UCSD-AML1 (cell line): ENCODE measurements at regions not wholly inside any gene's neighbourhood (a gene's known extent, or its start where the extent isn't known, plus 50 kb on each side); places are given as distances from the start of the nearest gene placed in this dataset.
"Not testable (repeated sequence)": the region's sequence is repeated elsewhere in the genome, so short reads cannot be mapped to it uniquely, and the experiment has no call there.

Source experiments
- DNase-seq: peaks from one replicate; lab custom pipeline; 2025; ENCODE audit not compliant: unreplicated experiment; lab: John Stamatoyannopoulos, UW

DNA sequence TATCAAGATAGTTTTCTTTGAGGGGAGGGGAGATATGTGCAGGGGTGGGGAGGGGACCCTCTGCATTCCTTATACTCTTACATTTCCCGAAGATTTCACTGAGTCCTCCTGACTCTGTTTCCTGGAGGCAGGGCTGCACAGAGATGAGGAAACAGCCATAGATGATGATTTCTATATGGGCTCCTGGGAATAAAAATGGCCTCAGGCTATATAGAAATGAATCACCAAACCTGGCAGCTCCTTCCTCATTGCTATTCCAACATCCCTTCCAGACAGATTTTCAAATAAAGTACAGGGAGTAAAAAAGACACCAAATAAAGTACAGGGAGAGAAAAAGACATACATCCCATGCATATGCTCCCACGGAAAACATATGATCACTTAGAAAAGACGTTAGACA, 474.8 kb upstream of the RAB6C start:
- DNase-seq = no peak

DNA sequence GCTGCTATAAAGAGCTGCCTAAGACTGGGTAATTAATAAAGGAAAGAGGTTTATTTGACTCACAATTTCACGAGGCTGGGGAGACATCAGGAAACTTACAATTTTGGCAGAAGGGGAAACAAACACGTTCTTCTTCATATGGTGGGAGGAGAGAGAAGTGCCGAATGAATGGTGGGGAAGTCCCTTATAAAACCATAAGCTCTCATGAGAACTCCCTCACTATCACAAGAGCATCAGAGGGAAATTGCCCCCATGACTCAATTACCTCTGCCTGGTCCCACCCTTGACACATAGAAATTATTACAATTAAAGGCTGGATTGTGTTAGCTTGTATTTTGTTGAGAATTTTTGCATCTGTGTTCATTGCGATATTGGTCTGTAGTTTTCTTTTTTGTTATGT, 460.5 kb upstream of the RAB6C start:
- no peak for DNase-seq

DNA sequence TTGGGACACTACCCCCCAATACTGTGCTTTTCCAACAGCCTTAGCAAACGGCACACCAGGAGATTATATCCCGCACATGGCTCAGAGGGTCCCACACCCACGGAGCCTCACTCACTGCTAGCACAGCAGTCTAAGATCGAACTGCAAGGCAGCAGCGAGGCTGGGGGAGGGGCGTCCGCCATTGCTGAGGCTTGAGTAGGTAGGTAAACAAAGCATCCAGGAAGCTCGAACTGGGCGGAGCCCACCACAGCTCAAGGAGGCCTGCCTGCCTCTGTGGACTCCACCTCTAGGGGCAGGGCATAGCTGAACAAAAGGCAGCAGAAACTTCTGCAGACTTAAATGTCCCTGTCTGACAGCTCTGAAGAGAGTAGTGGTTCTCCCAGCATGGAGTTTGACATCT, 447.3 kb upstream of the RAB6C start:
- DNase-seq = not testable (repeated sequence)

DNA sequence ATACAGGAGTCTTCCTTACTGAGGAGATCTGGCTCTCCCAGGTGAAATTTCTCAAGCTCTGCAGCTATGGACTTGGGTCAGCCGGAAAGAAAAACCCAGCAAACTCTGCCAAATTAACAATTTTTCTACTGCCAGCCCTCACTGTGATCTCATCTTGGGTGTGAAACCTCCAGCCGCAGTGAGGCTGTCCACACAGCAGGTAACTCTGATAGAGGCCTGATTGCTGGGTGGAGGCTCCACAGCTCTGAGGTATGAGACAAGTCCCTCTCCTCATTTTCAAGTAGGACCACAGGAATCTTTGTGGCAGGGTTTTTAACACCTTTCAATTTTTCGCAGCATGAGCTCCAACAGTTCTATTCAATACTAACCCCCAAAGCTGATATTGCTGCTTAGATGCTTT, 430.6 kb upstream of the RAB6C start:
- DNase-seq = no peak

DNA sequence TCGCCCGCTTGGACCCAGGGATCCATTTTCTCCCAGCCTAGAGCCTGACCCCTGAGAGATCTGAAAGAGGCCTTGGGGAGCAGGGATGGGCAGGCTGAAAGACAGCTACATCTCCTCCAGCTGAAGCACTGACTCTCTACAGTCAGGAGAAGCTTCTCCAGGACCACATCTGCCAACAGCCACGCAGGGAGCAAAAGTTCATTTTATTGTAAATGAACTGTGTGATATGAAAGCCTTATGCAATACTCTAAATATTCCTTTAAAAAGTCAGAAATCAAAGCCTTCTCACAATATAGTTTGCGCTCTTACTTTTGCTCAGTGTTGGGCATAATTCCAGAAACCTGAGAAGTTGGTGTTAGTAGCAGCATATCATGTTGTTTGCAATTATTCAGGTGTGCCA, 428.9 kb upstream of the RAB6C start:
- no peak for DNase-seq

DNA sequence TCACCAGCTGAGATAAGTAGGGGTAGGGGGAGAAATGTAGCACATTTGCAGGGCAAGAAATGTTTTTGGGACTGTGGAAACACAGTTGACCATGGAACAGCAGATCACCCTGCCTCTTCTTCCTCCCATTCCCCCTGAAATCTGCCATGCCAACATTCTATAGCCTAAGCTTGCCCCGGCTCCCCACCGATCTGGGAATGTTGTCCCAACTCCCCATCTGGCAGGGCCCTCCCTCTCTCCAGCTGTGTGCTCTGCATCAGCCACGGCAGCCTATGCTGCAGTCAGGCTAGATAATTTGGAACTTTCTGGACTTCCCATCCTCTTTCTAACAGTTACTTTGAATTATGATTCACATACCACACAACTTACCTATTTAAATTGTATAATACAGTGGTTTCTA, 425.1 kb upstream of the RAB6C start:
- no peak for DNase-seq

DNA sequence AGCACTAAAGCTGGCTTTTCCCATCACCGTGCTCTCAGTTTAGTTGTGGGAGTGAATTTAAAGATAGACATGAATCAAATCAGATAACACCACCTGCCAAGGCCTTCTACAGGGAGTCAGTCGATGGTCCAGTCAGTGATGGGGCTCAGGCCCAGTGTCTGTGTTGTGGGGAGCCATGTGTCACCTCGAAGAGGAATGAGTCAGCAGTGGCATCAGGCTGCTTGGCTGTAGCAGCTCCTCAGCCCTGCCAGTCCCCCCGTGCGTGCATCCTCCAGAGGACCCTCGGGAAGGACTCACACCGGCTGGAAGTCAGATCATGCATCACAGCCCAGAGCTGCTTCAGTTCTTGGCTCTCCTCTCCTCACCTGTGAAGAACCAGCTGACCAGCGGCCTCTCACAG, 420.4 kb upstream of the RAB6C start:
- DNase-seq = no peak

DNA sequence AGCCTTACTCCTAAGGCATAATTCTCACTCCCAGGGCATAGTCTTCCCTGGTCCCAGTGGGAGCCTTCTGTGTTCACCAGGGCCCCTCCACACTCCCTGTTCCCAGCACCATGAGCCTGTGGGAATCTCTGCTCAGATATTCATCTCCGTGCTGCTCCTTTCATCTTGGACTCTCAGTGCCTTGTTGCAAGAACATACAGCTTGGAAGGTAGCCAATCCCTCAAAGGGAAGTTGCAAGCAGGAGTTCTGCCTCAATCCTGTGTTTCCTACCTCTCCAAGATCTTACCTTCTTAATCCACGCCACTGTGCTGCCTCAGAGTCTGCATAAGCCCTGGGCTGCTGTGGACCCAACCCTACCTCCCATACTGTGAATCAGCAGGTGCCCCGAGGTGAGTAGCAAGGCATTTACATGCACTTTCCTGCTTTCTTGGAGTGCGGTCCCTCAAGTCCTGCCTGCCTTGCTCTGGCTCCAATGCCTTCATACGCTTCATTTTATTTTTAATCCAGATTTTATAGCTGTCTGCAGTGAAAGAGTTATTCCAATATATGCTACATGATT, 413.8 kb upstream of the RAB6C start:
- no peak for DNase-seq

DNA sequence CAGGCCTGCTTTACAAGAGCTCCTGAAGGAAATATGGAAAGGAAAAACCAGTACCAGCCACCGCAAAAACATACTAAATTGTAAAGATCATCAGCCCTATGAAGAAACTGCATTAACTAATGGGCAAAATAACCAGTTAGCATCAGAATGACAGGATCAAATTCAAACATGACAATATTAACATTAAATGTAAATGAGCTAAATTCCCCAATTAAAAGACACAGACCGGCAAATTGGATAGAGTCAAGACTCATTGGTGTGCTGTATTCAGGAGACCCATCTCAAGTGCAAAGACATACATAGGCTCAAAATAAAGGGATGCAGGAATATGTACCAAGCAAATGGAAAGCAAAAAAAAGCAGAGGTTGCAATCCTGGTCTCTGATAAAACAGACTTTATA, 408.7 kb upstream of the RAB6C start:
- DNase-seq = not testable (repeated sequence)

DNA sequence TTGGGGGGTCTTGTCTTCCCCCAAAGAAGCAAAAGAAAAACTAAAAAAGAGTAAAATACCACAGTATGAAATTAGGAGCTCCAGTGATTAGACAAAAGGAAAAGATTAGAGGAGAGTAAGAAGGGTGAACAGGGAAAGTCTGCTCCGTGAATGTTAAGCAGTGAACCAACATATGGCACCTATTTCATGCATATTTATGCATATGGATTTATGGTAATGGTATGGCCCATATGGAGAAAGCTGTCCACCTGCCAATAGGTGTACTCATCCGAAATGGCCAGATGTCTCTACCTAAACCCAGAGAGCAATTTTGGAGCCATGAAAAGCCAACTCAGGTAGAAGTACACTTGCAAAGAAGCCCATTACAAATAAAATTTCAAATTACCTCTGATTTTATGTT, 404.0 kb upstream of the RAB6C start:
- DNase-seq = no peak

DNA sequence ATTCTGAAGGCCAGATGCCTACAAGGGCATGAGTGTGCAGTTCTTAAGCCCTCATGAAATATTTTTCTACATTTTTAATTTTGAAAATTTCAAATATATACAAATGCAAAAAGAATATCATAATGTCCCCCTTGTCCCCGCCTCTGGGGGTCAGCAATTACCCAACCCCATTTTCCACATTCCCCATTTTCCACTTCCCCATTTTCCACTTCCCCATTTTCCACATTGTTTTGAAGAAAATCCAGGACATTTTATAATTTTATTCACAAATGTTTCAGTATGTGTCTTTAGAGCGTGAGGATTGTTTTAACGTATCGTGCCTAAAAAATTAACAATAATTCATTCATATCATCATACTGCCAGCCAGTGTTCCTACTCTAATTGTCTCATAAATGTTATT, 403.6 kb upstream of the RAB6C start:
- DNase-seq = no peak

DNA sequence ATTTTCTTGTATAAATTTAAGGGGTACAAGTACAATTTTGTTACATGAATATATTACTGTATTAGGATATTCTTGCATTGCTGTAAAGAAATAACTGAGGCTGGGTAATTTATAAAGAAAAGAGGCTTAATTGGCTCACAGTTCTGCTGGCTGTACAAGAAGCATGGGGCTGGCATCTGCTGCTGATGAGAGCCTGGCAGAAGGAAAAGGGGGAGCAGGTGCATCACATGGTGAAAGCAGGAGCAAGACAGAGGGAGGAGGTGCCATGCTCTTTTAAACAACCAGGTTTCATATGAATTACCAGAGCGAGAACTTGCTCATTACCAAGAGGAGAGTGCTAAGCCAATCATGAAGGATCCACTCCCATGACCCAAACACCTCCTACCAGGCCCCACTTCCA, 399.5 kb upstream of the RAB6C start:
- no peak for DNase-seq

DNA sequence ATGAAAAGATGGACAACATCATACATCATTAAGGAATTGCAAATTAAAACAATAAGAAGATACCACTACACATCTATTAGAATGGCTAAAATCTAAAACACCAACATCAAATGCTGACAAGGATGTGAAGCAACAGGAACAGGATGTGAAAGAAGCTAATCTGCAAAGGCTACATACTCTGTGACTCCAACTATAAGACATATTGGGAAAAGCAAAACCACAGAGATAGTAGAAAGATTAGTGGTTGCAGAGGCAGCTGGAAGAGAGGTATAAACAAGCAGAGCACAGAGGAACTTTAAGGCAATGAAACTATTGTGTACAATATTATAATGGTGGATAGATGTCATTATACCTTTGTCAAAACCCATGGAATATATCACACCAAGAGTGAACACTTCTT, 393.7 kb upstream of the RAB6C start:
- DNase-seq = no peak

DNA sequence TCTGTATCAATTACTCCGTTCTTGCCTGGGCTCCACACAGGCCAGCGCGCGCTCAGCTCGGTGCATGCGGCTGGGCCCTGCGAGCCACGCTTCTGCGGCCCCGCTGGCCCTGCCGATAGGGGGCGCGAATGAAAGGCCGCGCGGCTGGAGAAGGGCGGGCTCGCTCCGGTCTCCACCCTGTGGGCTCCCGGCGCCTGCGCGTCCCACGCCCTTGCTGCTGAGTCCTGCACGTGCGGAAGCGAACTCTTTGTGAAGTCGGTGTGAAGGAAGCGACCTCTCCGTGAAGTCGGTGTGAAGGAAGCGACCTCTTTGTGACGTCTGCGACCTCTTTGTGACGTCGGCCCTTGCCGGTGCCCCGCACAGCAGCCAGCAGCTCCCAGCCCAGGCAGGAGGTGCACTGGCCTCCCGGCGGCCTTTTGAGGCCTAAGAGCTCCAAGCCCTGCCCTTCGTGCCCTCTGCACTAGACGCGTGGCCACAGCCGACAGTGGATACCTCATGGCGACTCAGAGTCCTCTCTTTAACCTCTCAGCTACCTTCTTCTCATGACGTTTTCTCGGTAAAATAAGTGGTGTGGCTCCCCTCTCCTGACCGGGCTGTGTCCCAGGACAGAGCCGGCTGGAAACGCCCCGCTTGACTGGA, 391.9 kb upstream of the RAB6C start:
- no peak for DNase-seq

DNA sequence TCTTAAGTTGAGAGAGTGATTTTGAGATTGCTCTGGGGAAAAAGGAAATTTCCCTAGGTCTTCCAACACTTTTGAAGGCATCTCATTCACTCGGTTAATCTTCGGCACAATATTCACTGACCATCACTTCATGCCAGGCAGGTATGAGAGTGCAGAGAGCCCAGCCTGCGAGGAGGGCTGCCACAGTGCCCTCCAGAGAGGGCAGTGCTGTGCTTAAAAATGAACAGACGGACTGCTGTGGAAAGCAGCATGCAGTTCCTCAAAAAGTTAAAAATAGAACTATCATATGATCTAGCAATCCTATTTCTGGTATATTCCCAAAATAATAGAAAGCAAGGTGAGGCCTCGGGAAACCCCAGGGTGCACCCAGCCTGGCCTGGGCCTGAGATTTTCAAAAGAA, 374.9 kb upstream of the RAB6C start:
- no peak for DNase-seq

DNA sequence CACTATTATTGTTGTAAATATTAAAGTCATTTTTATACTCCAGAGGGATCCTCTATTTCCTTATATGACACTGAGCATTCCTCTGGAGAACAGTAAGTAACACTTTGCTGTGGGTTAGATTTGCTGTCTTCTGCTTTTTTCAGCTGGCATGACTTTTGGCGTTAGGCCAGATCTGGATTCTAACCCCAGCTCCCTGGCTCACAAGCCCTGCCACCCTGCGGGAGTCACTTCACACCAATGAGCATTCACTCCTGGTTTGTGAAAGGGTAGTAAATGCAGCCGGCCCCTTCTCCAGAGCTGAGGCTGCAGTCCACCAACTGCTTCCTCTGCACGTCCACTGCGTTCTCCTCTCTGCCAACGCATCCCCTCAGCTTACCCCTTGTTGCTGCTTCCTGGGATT, 373.8 kb upstream of the RAB6C start:
- DNase-seq = no peak

DNA sequence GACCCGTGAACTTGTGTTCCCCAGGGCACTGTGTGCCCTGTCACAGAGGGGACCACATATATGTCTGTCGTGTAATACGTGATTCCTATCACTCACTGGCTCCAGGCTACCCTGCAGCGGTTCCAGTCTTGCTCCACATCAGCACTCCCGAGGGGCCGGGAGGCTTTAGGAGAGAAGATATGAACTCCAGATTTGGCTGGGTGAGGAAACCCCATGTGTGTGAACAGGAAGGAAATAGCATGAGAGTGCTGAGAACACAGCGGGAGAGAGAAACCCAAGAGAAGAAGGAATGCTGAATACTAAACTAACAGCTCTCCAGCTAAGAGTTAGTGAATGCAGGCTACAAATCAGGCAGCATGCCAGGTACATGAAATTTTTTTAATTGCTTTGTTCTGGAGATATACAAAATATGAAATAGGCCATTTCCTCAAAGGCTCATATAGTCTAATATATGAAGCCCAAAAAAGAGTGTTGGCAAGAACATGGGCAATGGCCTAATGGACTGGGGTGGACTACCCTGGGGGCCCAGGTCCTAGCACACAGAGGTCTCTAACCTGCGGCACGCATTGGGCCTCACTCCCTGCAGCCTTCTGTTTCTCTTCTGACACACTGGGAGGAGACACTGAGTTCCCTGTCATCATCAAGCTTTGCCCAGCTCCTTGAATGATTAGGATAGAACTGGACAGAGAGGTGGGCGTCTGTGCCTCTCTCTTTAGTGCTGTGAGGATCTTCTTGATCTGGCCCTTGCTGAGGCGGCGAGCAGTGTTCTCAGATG, 372.8 kb upstream of the RAB6C start:
- no peak for DNase-seq

DNA sequence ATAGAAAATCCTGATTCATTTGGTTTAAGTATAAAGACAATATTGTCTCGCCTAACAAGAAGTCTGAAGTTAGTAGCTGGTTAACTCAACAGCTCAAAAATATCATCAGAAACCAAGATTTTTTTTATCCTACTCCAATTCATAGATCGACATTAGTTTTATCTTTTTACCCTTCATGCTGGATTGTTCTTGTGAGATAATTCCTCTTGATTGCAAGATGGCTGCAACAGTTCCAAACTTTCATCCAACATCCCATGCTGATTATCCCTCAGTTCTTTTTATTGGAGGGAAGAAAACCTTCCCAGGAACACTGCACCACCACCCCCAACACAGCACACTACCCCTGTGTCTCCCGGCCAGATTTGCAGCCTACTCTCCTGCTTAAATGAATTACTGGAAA, 370.2 kb upstream of the RAB6C start:
- DNase-seq = no peak

DNA sequence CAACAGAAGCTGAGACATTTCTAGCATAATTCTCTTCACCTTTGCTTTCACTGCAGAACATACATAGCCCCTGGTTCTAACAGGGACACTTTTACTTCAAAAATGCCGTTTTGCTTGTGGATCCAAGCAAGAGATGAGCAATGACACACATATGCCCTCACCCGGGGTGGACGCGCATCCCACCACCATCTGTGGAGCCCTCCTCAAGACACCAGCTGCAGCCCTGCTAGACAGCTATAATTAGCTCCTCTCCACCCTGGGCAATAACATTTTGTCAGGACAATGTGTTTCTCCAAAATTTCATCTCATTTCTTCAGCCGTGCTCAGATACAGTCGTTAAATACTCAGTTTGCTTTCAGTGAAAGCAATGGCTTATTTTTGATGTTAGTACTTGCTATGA, 368.7 kb upstream of the RAB6C start:
- DNase-seq = no peak

DNA sequence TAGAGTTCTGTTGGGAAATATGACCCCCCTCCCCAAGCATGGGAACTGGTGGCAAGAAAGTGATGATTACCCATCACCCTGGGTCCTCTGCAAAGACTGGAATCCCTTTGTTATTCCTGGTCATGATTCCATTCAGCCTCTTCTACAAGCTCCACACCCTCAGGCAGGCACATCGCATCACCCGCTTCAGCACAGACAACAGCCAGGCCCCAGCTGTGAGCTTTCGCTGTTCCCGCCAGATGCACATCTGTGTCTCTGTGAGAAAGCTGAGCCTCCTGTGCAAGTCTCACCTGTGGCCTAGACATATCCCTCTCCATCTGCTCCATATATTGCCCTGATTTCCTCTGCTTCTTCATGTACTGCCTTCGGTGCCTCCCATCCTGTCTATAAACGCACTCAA, 368.0 kb upstream of the RAB6C start:
- DNase-seq = no peak

DNA sequence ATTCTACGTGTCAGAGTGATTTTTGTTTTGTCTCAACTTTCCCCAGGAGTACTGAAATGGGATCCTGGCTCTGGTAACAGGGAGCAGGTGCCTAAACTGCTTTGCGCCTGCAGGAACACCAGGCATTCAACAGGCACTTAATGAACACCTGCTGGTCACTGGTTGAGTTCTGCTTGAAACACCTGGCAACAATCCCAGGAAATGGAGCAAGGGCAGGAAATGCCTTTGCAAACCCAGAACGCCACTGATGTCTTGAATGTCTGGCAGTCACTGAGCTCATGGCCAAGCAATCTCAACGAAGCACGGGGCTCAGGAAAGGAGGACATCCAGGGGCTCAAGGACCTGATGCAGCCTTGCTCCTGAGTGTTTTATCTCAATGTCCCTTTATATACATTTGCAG, 360.0 kb upstream of the RAB6C start:
- DNase-seq = no peak

DNA sequence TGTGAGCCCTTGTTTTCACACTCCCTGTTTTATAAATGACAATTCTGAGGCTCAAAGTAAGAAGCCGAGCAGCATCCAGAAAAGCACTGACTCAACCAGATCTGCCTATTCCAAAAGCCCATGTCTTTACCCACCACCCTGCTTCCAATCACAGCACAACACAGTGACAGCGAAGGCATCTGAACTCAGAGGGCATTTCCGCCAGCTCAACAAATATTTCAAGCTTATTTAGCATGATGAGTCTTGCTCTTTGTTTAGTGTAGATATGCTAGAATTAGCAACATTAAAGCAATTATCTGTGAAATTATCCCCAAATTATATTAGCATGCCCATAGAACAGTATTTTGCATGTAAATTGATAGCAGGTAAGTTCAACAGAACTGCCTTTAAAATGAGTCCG, 359.1 kb upstream of the RAB6C start:
- DNase-seq = no peak

DNA sequence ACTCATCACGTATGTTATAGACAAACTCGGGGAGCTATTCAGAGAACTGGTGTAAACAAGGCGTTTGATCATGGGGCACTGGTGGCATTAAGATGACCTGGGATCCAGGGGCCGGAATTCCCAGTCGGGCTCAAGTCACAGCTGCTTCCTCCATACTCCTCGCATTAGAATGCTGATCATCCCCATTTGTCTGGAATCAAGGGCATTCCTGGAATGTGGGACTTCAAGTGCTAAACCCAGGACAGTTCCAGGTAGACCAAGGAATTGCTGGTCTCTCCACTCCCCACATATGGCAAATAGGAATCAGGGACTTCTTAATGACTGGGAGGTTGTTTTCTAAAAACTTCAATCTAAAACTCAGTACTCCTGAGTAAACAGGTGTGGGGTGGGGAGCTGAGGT, 355.7 kb upstream of the RAB6C start:
- no peak for DNase-seq
